ENCODE measurements at regions not wholly inside any gene's neighbourhood (a gene's known extent, or its start where the extent isn't known, plus 50 kb on each side); places are given as distances from the start of the nearest gene placed in this dataset.

DNA sequence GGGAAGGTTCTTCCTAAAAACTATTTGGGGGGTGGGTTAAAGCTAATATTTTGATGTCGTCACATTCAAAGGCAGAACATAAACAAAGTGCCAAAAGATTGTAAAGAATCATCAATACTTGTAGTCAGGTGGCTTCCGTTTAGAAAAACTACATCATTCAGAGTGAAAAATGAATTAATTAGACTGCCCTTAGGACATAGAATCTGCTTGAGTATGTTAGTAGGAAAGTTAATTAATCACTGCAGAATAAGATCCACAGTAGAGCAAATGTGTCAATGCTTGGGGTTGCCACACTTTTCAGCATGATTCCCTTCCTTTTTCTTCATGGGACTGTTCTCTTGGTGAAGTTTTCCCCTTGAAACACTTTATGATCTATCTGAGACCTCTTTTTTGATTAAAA lies 166.8 kb upstream of the MTNR1B start:
- TF ChIP-seq EP300 (IDR thresholded peaks at IDR 0.05), result no peak
- TF ChIP-seq, protein P1, sequence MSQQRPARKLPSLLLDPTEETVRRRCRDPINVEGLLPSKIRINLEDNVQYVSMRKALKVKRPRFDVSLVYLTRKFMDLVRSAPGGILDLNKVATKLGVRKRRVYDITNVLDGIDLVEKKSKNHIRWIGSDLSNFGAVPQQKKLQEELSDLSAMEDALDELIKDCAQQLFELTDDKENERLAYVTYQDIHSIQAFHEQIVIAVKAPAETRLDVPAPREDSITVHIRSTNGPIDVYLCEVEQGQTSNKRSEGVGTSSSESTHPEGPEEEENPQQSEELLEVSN (IDR thresholded peaks at IDR 0.05; ENCODE audit: borderline replicate concordance, low read depth), result no peak
- TF ChIP-seq, protein P2, sequence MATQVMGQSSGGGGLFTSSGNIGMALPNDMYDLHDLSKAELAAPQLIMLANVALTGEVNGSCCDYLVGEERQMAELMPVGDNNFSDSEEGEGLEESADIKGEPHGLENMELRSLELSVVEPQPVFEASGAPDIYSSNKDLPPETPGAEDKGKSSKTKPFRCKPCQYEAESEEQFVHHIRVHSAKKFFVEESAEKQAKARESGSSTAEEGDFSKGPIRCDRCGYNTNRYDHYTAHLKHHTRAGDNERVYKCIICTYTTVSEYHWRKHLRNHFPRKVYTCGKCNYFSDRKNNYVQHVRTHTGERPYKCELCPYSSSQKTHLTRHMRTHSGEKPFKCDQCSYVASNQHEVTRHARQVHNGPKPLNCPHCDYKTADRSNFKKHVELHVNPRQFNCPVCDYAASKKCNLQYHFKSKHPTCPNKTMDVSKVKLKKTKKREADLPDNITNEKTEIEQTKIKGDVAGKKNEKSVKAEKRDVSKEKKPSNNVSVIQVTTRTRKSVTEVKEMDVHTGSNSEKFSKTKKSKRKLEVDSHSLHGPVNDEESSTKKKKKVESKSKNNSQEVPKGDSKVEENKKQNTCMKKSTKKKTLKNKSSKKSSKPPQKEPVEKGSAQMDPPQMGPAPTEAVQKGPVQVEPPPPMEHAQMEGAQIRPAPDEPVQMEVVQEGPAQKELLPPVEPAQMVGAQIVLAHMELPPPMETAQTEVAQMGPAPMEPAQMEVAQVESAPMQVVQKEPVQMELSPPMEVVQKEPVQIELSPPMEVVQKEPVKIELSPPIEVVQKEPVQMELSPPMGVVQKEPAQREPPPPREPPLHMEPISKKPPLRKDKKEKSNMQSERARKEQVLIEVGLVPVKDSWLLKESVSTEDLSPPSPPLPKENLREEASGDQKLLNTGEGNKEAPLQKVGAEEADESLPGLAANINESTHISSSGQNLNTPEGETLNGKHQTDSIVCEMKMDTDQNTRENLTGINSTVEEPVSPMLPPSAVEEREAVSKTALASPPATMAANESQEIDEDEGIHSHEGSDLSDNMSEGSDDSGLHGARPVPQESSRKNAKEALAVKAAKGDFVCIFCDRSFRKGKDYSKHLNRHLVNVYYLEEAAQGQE (IDR thresholded peaks at IDR 0.05), result no peak
- no peak for TF ChIP-seq HOXA7 (CRISPR knock-in tag; IDR thresholded peaks at IDR 0.05)
- TF ChIP-seq, protein P3, sequence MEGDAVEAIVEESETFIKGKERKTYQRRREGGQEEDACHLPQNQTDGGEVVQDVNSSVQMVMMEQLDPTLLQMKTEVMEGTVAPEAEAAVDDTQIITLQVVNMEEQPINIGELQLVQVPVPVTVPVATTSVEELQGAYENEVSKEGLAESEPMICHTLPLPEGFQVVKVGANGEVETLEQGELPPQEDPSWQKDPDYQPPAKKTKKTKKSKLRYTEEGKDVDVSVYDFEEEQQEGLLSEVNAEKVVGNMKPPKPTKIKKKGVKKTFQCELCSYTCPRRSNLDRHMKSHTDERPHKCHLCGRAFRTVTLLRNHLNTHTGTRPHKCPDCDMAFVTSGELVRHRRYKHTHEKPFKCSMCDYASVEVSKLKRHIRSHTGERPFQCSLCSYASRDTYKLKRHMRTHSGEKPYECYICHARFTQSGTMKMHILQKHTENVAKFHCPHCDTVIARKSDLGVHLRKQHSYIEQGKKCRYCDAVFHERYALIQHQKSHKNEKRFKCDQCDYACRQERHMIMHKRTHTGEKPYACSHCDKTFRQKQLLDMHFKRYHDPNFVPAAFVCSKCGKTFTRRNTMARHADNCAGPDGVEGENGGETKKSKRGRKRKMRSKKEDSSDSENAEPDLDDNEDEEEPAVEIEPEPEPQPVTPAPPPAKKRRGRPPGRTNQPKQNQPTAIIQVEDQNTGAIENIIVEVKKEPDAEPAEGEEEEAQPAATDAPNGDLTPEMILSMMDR (IDR thresholded peaks at IDR 0.05), result no peak
- no peak for TF ChIP-seq POLR2AphosphoS2 (conservative IDR thresholded peaks at IDR 0.05; ENCODE audit: low read length)
- TF ChIP-seq, protein P4, sequence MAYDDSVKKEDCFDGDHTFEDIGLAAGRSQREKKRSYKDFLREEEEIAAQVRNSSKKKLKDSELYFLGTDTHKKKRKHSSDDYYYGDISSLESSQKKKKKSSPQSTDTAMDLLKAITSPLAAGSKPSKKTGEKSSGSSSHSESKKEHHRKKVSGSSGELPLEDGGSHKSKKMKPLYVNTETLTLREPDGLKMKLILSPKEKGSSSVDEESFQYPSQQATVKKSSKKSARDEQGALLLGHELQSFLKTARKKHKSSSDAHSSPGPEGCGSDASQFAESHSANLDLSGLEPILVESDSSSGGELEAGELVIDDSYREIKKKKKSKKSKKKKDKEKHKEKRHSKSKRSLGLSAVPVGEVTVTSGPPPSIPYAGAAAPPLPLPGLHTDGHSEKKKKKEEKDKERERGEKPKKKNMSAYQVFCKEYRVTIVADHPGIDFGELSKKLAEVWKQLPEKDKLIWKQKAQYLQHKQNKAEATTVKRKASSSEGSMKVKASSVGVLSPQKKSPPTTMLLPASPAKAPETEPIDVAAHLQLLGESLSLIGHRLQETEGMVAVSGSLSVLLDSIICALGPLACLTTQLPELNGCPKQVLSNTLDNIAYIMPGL (CRISPR knock-in tag; IDR thresholded peaks at IDR 0.05; ENCODE audit: borderline replicate concordance), result no peak
- no peak for TF ChIP-seq POLR2A (IDR thresholded peaks at IDR 0.05; ENCODE audit: low read length)
- TF ChIP-seq KDM1A (IDR thresholded peaks at IDR 0.05; ENCODE audit: low read depth), result no peak
- TF ChIP-seq, protein P5, sequence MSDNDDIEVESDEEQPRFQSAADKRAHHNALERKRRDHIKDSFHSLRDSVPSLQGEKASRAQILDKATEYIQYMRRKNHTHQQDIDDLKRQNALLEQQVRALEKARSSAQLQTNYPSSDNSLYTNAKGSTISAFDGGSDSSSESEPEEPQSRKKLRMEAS (IDR thresholded peaks at IDR 0.05), result no peak
- TF ChIP-seq KDM5A (IDR thresholded peaks at IDR 0.05), result no peak
- TF ChIP-seq CHD4 (IDR thresholded peaks at IDR 0.05; ENCODE audit: borderline replicate concordance), result no peak
